Cardiac fibroblast (primary cell): ENCODE measurements at regions not wholly inside any gene's neighbourhood (a gene's known extent, or its start where the extent isn't known, plus 50 kb on each side); places are given as distances from the start of the nearest gene placed in this dataset.

Experiments
- DNase-seq, 2 donors: peaks; one replicate each; pipeline versions ENCODE4 v3.0.0 to v3.0.0-alpha.2; 2010; ENCODE audit warnings: low read depth in 2 of 2
- H3K4me3 ChIP-seq, 2 donors: replicated peaks in 1 of 2; 1 replicate in 1 of 2; 2 replicates in 1 of 2; pipeline ENCODE4 v1.5.1; 2011; ENCODE audit warnings: low read depth in 2 of 2, low read length in 2 of 2, mild to moderate bottlenecking in 2 of 2, moderate library complexity in 1 of 2
- CTCF ChIP-seq: IDR thresholded peaks from one replicate; pipeline ENCODE4 v1.5.1; 2011; ENCODE audit warnings: low read depth, mild to moderate bottlenecking, low read length, inconsistent platforms

- no peak for DNase-seq
- no peak for TF ChIP-seq CTCF
- H3K4me3 ChIP-seq: no peak overlapping the region
Measured at GRCh38 chr20:17816804-17817587, 117.2 kb downstream of the BANF2 start.

GRCh38 chr20:17811628-17811965 lies 111.8 kb downstream of the BANF2 start:
- TF ChIP-seq CTCF: no peak
- no peak for DNase-seq
- no peak overlapping the region for H3K4me3 ChIP-seq

- no peak for DNase-seq
- no peak overlapping the region for H3K4me3 ChIP-seq
- TF ChIP-seq CTCF: no peak
Measured at GRCh38 chr20:17810847-17811627, 111.3 kb downstream of the BANF2 start.

- TF ChIP-seq CTCF: no peak
- H3K4me3 ChIP-seq: no peak overlapping the region
- no peak for DNase-seq
Measured at GRCh38 chr20:17810062-17810631, 110.4 kb downstream of the BANF2 start.

GRCh38 chr20:17809362-17810061 lies 109.7 kb downstream of the BANF2 start:
- no peak overlapping the region for H3K4me3 ChIP-seq
- no peak for DNase-seq
- no peak for TF ChIP-seq CTCF

GRCh38 chr20:17808782-17809181 lies 109.0 kb downstream of the BANF2 start:
- H3K4me3 ChIP-seq: no peak overlapping the region
- TF ChIP-seq CTCF: no peak
- no peak for DNase-seq
